ENCODE measurements at regions not wholly inside any gene's neighbourhood (a gene's known extent, or its start where the extent isn't known, plus 50 kb on each side); places are given as distances from the start of the nearest gene placed in this dataset.

DNA sequence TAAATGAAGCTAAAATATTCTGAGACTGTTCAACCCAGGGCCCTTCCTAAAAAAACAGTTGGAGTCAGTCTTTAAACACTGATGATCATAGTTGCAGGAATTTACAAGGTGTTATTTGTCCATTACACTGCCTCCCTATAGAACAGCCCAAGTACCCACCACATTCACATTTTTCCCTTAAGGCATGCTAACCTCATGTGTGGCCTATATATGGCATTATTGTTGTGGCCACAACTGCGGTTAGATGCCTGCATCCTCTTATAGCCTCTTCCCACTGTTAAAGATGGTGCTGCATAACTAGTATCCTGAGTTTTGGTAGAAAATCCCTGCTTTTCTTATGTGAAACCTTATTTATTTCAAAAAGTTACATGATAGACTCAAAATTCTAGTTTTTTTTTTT lies 287.9 kb upstream of the SEMA3A start:
- H3K36me3 ChIP-seq, result no peaks in the 10 kb centered on the region
- H3K27ac ChIP-seq, result no peak overlapping the region
- no peaks in the 10 kb centered on the region for H3K27me3 ChIP-seq
- no peaks in the 10 kb centered on the region for H3K9me3 ChIP-seq
- no peak for DNase-seq (ENCODE audit: low spot score)
- TF ChIP-seq, protein P1, sequence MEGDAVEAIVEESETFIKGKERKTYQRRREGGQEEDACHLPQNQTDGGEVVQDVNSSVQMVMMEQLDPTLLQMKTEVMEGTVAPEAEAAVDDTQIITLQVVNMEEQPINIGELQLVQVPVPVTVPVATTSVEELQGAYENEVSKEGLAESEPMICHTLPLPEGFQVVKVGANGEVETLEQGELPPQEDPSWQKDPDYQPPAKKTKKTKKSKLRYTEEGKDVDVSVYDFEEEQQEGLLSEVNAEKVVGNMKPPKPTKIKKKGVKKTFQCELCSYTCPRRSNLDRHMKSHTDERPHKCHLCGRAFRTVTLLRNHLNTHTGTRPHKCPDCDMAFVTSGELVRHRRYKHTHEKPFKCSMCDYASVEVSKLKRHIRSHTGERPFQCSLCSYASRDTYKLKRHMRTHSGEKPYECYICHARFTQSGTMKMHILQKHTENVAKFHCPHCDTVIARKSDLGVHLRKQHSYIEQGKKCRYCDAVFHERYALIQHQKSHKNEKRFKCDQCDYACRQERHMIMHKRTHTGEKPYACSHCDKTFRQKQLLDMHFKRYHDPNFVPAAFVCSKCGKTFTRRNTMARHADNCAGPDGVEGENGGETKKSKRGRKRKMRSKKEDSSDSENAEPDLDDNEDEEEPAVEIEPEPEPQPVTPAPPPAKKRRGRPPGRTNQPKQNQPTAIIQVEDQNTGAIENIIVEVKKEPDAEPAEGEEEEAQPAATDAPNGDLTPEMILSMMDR (IDR thresholded peaks at IDR 0.05), result no peak
- H3K4me1 ChIP-seq, result no peaks in the 10 kb centered on the region
- no peak overlapping the region for H3K4me3 ChIP-seq

DNA sequence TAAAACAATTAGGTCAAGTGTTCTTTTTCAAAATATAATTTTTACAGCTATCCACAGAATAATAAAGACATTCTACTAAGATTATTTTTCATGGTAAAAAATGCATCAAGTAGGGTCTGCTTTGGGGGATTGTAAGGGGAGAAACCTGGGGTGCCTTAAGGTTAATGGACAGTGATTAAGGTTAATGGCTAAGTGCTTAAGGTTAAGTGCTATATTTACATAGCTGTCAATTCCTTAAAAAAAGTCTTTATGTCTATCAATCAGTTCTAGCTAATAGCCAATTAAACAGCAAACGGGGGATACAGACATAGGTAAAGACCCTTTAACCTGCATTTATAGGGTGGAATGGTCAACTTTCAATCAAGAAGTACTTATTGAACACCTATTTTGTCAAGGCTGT lies 284.5 kb upstream of the SEMA3A start:
- no peaks in the 10 kb centered on the region for H3K4me1 ChIP-seq
- H3K27me3 ChIP-seq, result no peaks in the 10 kb centered on the region
- no peak for DNase-seq (ENCODE audit: low spot score)
- TF ChIP-seq, protein P1 (IDR thresholded peaks at IDR 0.05), result no peak
- H3K4me3 ChIP-seq, result no peak overlapping the region
- no peaks in the 10 kb centered on the region for H3K36me3 ChIP-seq
- H3K9me3 ChIP-seq, result no peaks in the 10 kb centered on the region
- no peak overlapping the region for H3K27ac ChIP-seq

DNA sequence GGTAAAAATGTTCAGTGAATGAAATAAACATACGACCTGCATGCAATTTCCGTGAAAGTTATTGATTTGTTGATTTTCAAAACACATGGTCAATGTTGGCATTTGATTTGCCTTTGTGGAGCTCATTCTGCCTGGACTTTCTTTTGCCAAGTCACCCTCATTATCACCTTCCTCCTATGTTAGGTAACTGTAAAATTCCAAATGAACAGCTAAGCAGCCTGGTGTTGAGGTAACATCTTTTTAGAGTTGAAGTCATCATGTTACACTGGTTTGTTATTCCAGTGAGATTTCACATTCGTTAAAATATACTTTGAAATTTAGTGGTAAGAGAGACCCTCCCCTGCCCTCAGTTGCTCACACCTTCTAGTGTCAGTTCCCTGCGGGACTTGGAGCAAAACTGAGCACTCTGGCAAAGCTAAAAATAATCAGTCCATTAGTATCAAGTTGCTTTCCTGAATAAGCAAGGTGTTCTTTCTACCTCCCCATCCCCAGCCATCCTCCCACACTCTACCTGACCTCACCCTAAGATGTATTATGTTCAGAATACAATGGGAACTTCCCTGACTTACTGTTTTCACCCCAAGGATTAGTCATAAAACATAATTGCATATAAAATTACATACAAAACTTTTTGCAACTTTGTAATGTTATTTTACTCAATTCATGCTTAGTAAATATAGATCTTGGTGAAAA lies 283.3 kb upstream of the SEMA3A start:
- no peaks in the 10 kb centered on the region for H3K9me3 ChIP-seq
- DNase-seq (ENCODE audit: low spot score), result no peak
- TF ChIP-seq, protein P1 (IDR thresholded peaks at IDR 0.05), result no peak
- H3K4me3 ChIP-seq, result no peak overlapping the region
- no peaks in the 10 kb centered on the region for H3K27me3 ChIP-seq
- H3K27ac ChIP-seq, result no peak overlapping the region
- no peaks in the 10 kb centered on the region for H3K4me1 ChIP-seq
- H3K36me3 ChIP-seq, result no peaks in the 10 kb centered on the region

DNA sequence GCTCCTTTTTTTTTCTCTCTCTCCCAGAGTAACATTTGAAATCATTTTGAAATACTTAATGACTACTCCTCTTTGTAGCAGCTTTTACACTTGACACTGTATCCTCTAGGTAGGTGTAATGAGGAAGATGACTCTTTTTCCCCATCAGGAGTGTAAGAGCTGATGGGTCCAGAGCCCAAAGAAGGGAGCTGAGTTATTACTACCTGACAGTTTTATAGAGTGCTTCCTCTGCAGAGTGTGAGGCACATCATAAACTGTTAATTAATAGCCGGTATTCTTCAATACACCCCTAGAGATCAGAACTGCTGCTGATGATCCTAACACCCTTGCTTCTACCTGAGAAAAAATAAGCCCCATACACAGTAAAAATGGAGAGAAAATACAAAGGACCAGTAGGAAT lies 279.8 kb upstream of the SEMA3A start:
- no peaks in the 10 kb centered on the region for H3K9me3 ChIP-seq
- TF ChIP-seq, protein P1 (IDR thresholded peaks at IDR 0.05), result no peak
- H3K27me3 ChIP-seq, result no peaks in the 10 kb centered on the region
- H3K4me3 ChIP-seq, result no peak overlapping the region
- H3K27ac ChIP-seq, result no peak overlapping the region
- no peak for DNase-seq (ENCODE audit: low spot score)
- no peaks in the 10 kb centered on the region for H3K4me1 ChIP-seq
- no peaks in the 10 kb centered on the region for H3K36me3 ChIP-seq

DNA sequence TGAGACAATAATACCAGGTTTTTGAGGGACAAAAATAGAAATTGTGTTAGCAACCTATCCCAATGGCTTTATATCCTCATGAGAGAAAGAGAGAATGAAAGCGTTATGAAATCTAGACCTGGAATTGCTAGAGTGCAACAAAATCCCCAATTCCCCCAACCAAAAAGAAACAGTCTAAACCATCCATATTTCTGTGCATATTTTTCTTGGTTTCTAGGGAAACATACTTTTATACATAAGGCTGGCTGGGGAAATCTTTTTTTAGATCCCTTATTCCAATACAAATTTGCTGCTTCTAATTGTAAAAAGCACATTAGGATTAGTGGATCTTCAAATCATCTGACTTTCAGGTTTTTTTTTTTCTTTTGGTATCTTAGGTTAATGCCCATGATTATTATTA lies 277.0 kb upstream of the SEMA3A start:
- no peak overlapping the region for H3K4me3 ChIP-seq
- H3K36me3 ChIP-seq, result no peaks in the 10 kb centered on the region
- H3K27ac ChIP-seq, result no peak overlapping the region
- H3K27me3 ChIP-seq, result no peaks in the 10 kb centered on the region
- TF ChIP-seq, protein P1 (IDR thresholded peaks at IDR 0.05), result no peak
- H3K9me3 ChIP-seq, result no peaks in the 10 kb centered on the region
- DNase-seq (ENCODE audit: low spot score), result no peak
- no peaks in the 10 kb centered on the region for H3K4me1 ChIP-seq

DNA sequence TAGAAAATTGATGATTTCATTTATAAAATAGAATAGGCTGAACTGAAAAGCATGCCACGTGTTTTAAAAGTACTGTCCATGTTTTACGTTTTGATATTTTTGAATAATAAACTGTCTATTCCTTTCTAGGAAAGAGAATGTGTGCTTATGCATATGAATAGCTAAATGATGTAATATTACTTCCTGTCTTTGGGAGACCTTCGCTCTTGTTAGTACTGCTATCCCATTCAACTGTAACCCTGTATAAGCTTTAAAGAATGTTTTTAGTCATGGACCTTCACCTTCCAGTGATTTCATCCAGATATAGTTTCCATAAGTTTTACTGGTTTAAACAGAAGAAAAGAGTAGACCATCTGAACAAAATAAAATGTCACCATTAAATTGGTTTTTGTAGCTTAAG lies 274.4 kb upstream of the SEMA3A start:
- no peaks in the 10 kb centered on the region for H3K36me3 ChIP-seq
- H3K27me3 ChIP-seq, result no peaks in the 10 kb centered on the region
- H3K27ac ChIP-seq, result no peak overlapping the region
- H3K4me3 ChIP-seq, result no peak overlapping the region
- no peak for DNase-seq (ENCODE audit: low spot score)
- TF ChIP-seq, protein P1 (IDR thresholded peaks at IDR 0.05), result no peak
- no peaks in the 10 kb centered on the region for H3K4me1 ChIP-seq
- no peaks in the 10 kb centered on the region for H3K9me3 ChIP-seq

Measured in right atrium auricular region (tissue), 2 donors.